GM21390 (cell line): ENCODE measurements at regions not wholly inside any gene's neighbourhood (a gene's known extent, or its start where the extent isn't known, plus 50 kb on each side); places are given as distances from the start of the nearest gene placed in this dataset.
"Not testable (repeated sequence)": the region's sequence is repeated elsewhere in the genome, so short reads cannot be mapped to it uniquely, and the experiment has no call there.

Source experiments
- ATAC-seq: cut with Tn5 transposase; IDR thresholded peaks from one replicate; pipeline ENCODE4 v1.9.1; 2021; ENCODE audit not compliant: unreplicated experiment

- ATAC-seq = no peak
These were observed 373.4 kb upstream of the PCDH15 start for GRCh38 chr10:55174419-55174818.

GRCh38 chr10:55169493-55169892 is 368.5 kb upstream of the PCDH15 start:
- ATAC-seq = no peak

- no peak for ATAC-seq
These were observed 367.3 kb upstream of the PCDH15 start for GRCh38 chr10:55168343-55168742.

- ATAC-seq = no peak
These were observed 362.5 kb upstream of the PCDH15 start for GRCh38 chr10:55163388-55163979.

- ATAC-seq = not testable (repeated sequence)
These were observed 361.3 kb upstream of the PCDH15 start for GRCh38 chr10:55162321-55162720.

- no peak for ATAC-seq
These were observed 359.7 kb upstream of the PCDH15 start for GRCh38 chr10:55160655-55161283.

GRCh38 chr10:55158633-55159032 is 357.6 kb upstream of the PCDH15 start:
- no peak for ATAC-seq

GRCh38 chr10:55146032-55146431 is 345.0 kb upstream of the PCDH15 start:
- no peak for ATAC-seq

GRCh38 chr10:55144001-55144400 is 343.0 kb upstream of the PCDH15 start:
- ATAC-seq = no peak

- ATAC-seq = no peak
These were observed 340.9 kb upstream of the PCDH15 start for GRCh38 chr10:55141892-55142291.

GRCh38 chr10:55137063-55137462 is 336.0 kb upstream of the PCDH15 start:
- ATAC-seq = no peak

- no peak for ATAC-seq
These were observed 303.7 kb upstream of the PCDH15 start for GRCh38 chr10:55104738-55105137.

- no peak for ATAC-seq
These were observed 297.4 kb upstream of the PCDH15 start for GRCh38 chr10:55098452-55098851.

- ATAC-seq = no peak
These were observed 290.8 kb upstream of the PCDH15 start for GRCh38 chr10:55091691-55092328.

- ATAC-seq = no peak
These were observed 277.1 kb upstream of the PCDH15 start for GRCh38 chr10:55078121-55078520.

- no peak for ATAC-seq
These were observed 264.2 kb upstream of the PCDH15 start for GRCh38 chr10:55065185-55065584.

GRCh38 chr10:55063811-55064210 is 262.8 kb upstream of the PCDH15 start:
- ATAC-seq = no peak

- ATAC-seq = no peak
These were observed 261.3 kb upstream of the PCDH15 start for GRCh38 chr10:55062349-55062748.

- ATAC-seq = no peak
These were observed 257.8 kb upstream of the PCDH15 start for GRCh38 chr10:55058800-55059199.

GRCh38 chr10:55051515-55051914 is 250.5 kb upstream of the PCDH15 start:
- ATAC-seq = no peak

- no peak for ATAC-seq
These were observed 247.9 kb upstream of the PCDH15 start for GRCh38 chr10:55048830-55049498.

GRCh38 chr10:55043540-55043939 is 242.5 kb upstream of the PCDH15 start:
- ATAC-seq = no peak
